ENCODE measurements at regions not wholly inside any gene's neighbourhood (a gene's known extent, or its start where the extent isn't known, plus 50 kb on each side); places are given as distances from the start of the nearest gene placed in this dataset.

DNA sequence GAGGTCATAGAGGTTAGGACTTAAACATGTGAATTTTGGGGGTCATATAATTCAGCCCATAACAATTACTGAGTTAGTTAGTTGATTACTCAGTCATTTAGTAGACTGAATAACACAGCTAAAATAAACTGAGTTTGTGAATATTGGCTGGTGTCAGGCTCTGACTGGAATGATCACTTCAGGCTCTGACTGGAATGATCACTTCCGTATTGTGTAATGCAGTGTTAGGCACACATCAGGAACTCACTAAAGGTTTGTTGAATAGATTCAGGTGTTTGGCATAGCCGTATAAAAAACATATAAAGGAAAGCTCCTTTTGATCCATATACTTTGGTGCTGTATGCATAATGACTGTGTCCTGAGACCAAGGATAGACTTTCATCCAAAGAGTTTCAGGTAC is 610.5 kb downstream of the INSC start:
- Histone ChIP-seq H3K4me1 (ENCODE audit: insufficient read depth, low read length) (no peaks in the 10 kb centered on the region), H2AFZ (ENCODE audit: low read length) (no peak overlapping the region), H3K9ac (ENCODE audit: insufficient read depth, low read depth, low read length) (no peak overlapping the region), H3K9me3 (ENCODE audit: low read length) (no peaks in the 10 kb centered on the region), H4K20me1 (ENCODE audit: insufficient read depth, low read length) (no peaks in the 10 kb centered on the region), H3K36me3 (replicated peaks in 1 of 2; ENCODE audit: control insufficient read depth in 1 of 2, insufficient read depth in 2 of 2, low read length in 2 of 2) (no peaks in the 10 kb centered on the region), H3K79me2 (ENCODE audit: insufficient read depth, low read length) (no peaks in the 10 kb centered on the region), H3K4me2 (ENCODE audit: low read depth, low read length) (no peak overlapping the region), H3K27ac (ENCODE audit: extremely low read length, insufficient read depth, low read length) (no peak overlapping the region), H3K4me3 (replicated peaks in 1 of 3; ENCODE audit: insufficient read depth in 1 of 3, low read depth in 2 of 3, low read length in 3 of 3) (no peak overlapping the region), H3K27me3 (ENCODE audit: control insufficient read depth in 1 of 2, insufficient read depth in 2 of 2, low read length in 2 of 2) (no peaks in the 10 kb centered on the region)
- TF ChIP-seq ZNF124 (CRISPR knock-in tag; IDR thresholded peaks at IDR 0.05), result no peak
- TF ChIP-seq FOXO1 (CRISPR knock-in tag; IDR thresholded peaks at IDR 0.05), result no peak
- no peak for TF ChIP-seq SSRP1 (CRISPR knock-in tag; IDR thresholded peaks at IDR 0.05)
- no peak for TF ChIP-seq SMAD9 (CRISPR knock-in tag; IDR thresholded peaks at IDR 0.05)
- TF ChIP-seq BCL6 (CRISPR knock-in tag; IDR thresholded peaks at IDR 0.05), result no peak
- TF ChIP-seq ZNF512 (CRISPR knock-in tag; IDR thresholded peaks at IDR 0.05), result no peak
- TF ChIP-seq, protein P1, sequence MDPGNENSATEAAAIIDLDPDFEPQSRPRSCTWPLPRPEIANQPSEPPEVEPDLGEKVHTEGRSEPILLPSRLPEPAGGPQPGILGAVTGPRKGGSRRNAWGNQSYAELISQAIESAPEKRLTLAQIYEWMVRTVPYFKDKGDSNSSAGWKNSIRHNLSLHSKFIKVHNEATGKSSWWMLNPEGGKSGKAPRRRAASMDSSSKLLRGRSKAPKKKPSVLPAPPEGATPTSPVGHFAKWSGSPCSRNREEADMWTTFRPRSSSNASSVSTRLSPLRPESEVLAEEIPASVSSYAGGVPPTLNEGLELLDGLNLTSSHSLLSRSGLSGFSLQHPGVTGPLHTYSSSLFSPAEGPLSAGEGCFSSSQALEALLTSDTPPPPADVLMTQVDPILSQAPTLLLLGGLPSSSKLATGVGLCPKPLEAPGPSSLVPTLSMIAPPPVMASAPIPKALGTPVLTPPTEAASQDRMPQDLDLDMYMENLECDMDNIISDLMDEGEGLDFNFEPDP (CRISPR knock-in tag; conservative IDR thresholded peaks at IDR 0.05), result no peak
- TF ChIP-seq, protein P2, sequence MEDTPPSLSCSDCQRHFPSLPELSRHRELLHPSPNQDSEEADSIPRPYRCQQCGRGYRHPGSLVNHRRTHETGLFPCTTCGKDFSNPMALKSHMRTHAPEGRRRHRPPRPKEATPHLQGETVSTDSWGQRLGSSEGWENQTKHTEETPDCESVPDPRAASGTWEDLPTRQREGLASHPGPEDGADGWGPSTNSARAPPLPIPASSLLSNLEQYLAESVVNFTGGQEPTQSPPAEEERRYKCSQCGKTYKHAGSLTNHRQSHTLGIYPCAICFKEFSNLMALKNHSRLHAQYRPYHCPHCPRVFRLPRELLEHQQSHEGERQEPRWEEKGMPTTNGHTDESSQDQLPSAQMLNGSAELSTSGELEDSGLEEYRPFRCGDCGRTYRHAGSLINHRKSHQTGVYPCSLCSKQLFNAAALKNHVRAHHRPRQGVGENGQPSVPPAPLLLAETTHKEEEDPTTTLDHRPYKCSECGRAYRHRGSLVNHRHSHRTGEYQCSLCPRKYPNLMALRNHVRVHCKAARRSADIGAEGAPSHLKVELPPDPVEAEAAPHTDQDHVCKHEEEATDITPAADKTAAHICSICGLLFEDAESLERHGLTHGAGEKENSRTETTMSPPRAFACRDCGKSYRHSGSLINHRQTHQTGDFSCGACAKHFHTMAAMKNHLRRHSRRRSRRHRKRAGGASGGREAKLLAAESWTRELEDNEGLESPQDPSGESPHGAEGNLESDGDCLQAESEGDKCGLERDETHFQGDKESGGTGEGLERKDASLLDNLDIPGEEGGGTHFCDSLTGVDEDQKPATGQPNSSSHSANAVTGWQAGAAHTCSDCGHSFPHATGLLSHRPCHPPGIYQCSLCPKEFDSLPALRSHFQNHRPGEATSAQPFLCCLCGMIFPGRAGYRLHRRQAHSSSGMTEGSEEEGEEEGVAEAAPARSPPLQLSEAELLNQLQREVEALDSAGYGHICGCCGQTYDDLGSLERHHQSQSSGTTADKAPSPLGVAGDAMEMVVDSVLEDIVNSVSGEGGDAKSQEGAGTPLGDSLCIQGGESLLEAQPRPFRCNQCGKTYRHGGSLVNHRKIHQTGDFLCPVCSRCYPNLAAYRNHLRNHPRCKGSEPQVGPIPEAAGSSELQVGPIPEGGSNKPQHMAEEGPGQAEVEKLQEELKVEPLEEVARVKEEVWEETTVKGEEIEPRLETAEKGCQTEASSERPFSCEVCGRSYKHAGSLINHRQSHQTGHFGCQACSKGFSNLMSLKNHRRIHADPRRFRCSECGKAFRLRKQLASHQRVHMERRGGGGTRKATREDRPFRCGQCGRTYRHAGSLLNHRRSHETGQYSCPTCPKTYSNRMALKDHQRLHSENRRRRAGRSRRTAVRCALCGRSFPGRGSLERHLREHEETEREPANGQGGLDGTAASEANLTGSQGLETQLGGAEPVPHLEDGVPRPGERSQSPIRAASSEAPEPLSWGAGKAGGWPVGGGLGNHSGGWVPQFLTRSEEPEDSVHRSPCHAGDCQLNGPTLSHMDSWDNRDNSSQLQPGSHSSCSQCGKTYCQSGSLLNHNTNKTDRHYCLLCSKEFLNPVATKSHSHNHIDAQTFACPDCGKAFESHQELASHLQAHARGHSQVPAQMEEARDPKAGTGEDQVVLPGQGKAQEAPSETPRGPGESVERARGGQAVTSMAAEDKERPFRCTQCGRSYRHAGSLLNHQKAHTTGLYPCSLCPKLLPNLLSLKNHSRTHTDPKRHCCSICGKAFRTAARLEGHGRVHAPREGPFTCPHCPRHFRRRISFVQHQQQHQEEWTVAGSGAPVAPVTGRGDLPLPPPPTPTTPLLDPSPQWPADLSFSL (CRISPR knock-in tag; IDR thresholded peaks at IDR 0.05), result no peak
- no peak for TF ChIP-seq PLRG1 (conservative IDR thresholded peaks at IDR 0.05)
- TF ChIP-seq MTERF4 (CRISPR knock-in tag; IDR thresholded peaks at IDR 0.05), result no peak
- FAIRE-seq (no peak), ATAC-seq (no peak), DNase-seq (ENCODE audit: low spot score) (no peak)
- in situ Hi-C loops (cut with HindIII; ENCODE audit: extremely low pct_ligation_motif_present, low pct_unique_long_range_greater_than_20kb), result no loop called here
- 21% methylated on average over 2 of the region's 2 CpGs for WGBS (ENCODE audit: low lambda C conversion rate)
- CTCF ChIA-PET (ENCODE audit: low intra/inter-chr PET ratio, low total read pairs), result no interaction called here
- POLR2A ChIA-PET, result no interaction called here
- intact Hi-C loops (cut with micrococcal nuclease; ENCODE audit: unreplicated experiment), result no loop called here
- no TSS peak for BruUV-seq (replicated peaks)
